Right lobe of liver (tissue), 6 donors: ENCODE measurements at regions not wholly inside any gene's neighbourhood (a gene's known extent, or its start where the extent isn't known, plus 50 kb on each side); places are given as distances from the start of the nearest gene placed in this dataset.

Experiments used
- ATAC-seq, 4 donors: fragments of 200-7000 bp; cut with Tn5 transposase; one replicate each; pipeline ENCODE4 v1.9.1; 2020; ENCODE audit warnings: mild to moderate bottlenecking in 4 of 4, moderate library complexity in 4 of 4
- DNase-seq, 3 donors: peaks; one replicate each; pipeline ENCODE4 v3.0.0-alpha.2; 2020
- H3K27ac ChIP-seq, 3 donors: fragments of 200-600 bp; one replicate each; pipeline ENCODE4 v1.8.0; 2022
- H3K27me3 ChIP-seq, 2 donors: fragments of 200-600 bp; one replicate each; pipeline ENCODE4 v1.8.0; 2022
- H3K36me3 ChIP-seq, 4 donors: fragments of 200-600 bp; sonication (generic) in 1 of 4; one replicate each; pipeline versions ENCODE4 v1.5.1 to v1.8.0; 2017 to 2022; ENCODE audit warnings: control low read depth in 1 of 4
- H3K4me1 ChIP-seq, 4 donors: fragments of 200-600 bp; sonication (generic) in 1 of 4; one replicate each; pipeline versions ENCODE4 v1.5.1 to v1.8.0; 2017 to 2022; ENCODE audit warnings: control low read depth in 1 of 4
- H3K4me3 ChIP-seq, 3 donors: fragments of 200-600 bp; one replicate each; pipeline ENCODE4 v1.8.0; 2022
- H3K9me3 ChIP-seq, 4 donors: fragments of 200-600 bp; sonication (generic) in 1 of 4; one replicate each; pipeline versions ENCODE4 v1.5.1 to v1.8.0; 2017 to 2022; ENCODE audit warnings: control low read depth in 1 of 4
- CTCF ChIP-seq, 4 donors: fragments of 200-600 bp in 3 of 4; fragments of 450-650 bp in 1 of 4; IDR thresholded peaks; one replicate each; pipeline versions ENCODE4 v1.5.1 to v1.8.0; 2016 to 2022; ENCODE audit warnings: antibody characterized with exemption in 4 of 4, mild to moderate bottlenecking in 2 of 4
- POLR2A ChIP-seq: fragments of 450-650 bp; IDR thresholded peaks from one replicate; pipeline ENCODE4 v1.6.1; 2017; ENCODE audit warnings: antibody characterized with exemption, mild to moderate bottlenecking
- WGBS: methylation state at CpG from one replicate; pipeline ENCODE4 v1.1.6; 2018; ENCODE audit warnings: low coverage, low lambda C conversion rate; ENCODE audit not compliant: insufficient coverage; ENCODE audit errors: missing lambda C conversion rate; 5-methylcytosine and 5-hydroxymethylcytosine counted together
- intact Hi-C, 2 donors: fragments of 100-400 bp; cut with DNase I; formaldehyde crosslinking; loops; one replicate each; pipeline versions ENCODE4 v1.11.2 to v1.14.1; 2022
- donor health status: DM: no; HTN: yes; CAD: no.
- donor health status: DM: no; HTN: no; CAD: no.
- donor health status: DM: no; HTN: no; CAD: no.
- donor health status: DM: no; HTN: yes; CAD: no.
- donor health status: DM: no; HTN: yes; CAD: no.

DNA sequence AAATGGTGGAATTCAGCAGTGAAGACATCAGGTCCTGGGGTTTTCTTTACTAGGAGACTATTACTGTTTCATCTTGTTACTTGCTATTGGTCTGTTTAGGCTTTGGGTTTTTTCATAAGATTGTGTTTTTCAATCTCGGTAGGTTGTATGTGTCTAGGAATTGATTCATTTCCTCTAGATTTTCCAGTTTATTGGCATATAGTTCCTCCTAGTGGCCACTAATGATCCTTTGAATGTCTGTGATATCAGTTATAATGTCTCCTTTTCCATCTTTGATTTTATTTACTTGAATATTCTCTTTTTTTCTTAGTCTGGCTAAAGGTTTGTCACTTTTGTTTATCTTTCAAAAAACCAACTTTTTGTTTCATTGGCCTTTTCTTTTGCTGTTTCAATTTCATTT lies 233.0 kb downstream of the RWDD3 start:
- WGBS, result 12% methylated on average over 1 of the region's 1 CpG
- no peak overlapping the region for H3K27ac ChIP-seq
- no peak overlapping the region for H3K4me3 ChIP-seq
- H3K36me3 ChIP-seq, result no peaks in the 10 kb centered on the region
- ATAC-seq, result no peak
- no peaks in the 10 kb centered on the region for H3K27me3 ChIP-seq
- intact Hi-C loops, result no loop called here
- DNase-seq, result no peak
- H3K4me1 ChIP-seq, result no peaks in the 10 kb centered on the region
- TF ChIP-seq POLR2A (no peak), CTCF (IDR thresholded peaks at IDR 0.05) (peak in 3 of 4 donors; percentile 16 to 25 (median 21))
- no peaks in the 10 kb centered on the region for H3K9me3 ChIP-seq

DNA sequence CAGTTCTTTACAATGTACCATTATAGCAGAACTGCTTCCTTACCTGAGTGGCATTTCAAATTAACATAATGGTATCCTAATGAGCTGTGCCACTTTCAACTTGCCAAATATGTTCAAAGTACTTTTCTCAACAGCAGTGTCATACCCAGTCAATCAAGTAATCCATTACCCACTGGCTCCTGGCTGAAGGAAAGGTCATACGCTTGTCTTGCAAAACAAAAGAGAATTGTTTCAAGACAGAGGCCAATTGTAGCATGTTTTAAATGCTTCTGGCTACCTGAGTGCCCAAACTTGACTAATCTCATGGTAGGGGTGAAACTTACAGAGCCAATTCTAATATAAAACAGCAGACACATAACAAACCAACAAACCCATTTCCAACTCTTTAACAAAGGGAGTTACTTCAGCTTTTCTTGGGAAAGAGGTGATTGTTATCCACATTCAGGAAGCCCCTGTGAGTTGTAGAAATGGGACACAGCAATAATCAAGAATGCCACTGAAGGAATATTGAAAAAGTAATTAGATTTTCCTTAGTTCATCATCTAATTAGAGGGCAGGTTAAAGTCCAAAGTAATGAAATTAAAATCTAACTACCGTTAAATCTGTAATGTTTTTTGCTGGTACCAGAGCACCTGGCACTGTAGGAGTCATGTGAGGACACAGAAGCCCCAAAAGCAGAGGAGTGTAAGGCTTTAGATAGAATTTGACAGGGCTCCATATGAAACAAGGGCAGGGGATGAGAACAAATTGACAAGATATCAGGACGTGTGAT lies 241.9 kb downstream of the RWDD3 start:
- intact Hi-C loops, result no loop called here
- Histone ChIP-seq H3K4me3 (no peak overlapping the region), H3K36me3 (no peaks in the 10 kb centered on the region), H3K27ac (no peak overlapping the region), H3K9me3 (no peaks in the 10 kb centered on the region), H3K27me3 (no peaks in the 10 kb centered on the region), H3K4me1 (no peaks in the 10 kb centered on the region)
- DNase-seq (no peak), ATAC-seq (no peak)
- TF ChIP-seq POLR2A, result no peak
- no peak for TF ChIP-seq CTCF (IDR thresholded peaks at IDR 0.05)
- 61% methylated on average over 3 of the region's 3 CpGs for WGBS

- ATAC-seq (no peak), DNase-seq (no peak)
- H3K4me3 ChIP-seq, result no peak overlapping the region
- 89% methylated on average over 5 of the region's 6 CpGs for WGBS
- H3K4me1 ChIP-seq, result no peaks in the 10 kb centered on the region
- H3K9me3 ChIP-seq, result no peaks in the 10 kb centered on the region
- no peaks in the 10 kb centered on the region for H3K27me3 ChIP-seq
- no peak overlapping the region for H3K27ac ChIP-seq
- no peaks in the 10 kb centered on the region for H3K36me3 ChIP-seq
- intact Hi-C loops, result no loop called here
- TF ChIP-seq CTCF (IDR thresholded peaks at IDR 0.05) (no peak), POLR2A (no peak)
Measured at GRCh38 chr1:95496307-95496706, 262.3 kb downstream of the RWDD3 start.

- Histone ChIP-seq H3K4me3 (no peak overlapping the region), H3K36me3 (no peaks in the 10 kb centered on the region), H3K27ac (no peak overlapping the region), H3K9me3 (no peaks in the 10 kb centered on the region), H3K4me1 (no peaks in the 10 kb centered on the region), H3K27me3 (no peaks in the 10 kb centered on the region)
- intact Hi-C loops, result no loop called here
- TF ChIP-seq CTCF (IDR thresholded peaks at IDR 0.05) (no peak), POLR2A (no peak)
- no peak for ATAC-seq
- WGBS, result 70% methylated on average over 6 of the region's 6 CpGs
- DNase-seq, result no peak
Measured at GRCh38 chr1:95496773-95497172, 262.8 kb downstream of the RWDD3 start.
